ENCODE measurements at regions not wholly inside any gene's neighbourhood (a gene's known extent, or its start where the extent isn't known, plus 50 kb on each side); places are given as distances from the start of the nearest gene placed in this dataset.
"Not testable (repeated sequence)": the region's sequence is repeated elsewhere in the genome, so short reads cannot be mapped to it uniquely, and the experiment has no call there.

DNA sequence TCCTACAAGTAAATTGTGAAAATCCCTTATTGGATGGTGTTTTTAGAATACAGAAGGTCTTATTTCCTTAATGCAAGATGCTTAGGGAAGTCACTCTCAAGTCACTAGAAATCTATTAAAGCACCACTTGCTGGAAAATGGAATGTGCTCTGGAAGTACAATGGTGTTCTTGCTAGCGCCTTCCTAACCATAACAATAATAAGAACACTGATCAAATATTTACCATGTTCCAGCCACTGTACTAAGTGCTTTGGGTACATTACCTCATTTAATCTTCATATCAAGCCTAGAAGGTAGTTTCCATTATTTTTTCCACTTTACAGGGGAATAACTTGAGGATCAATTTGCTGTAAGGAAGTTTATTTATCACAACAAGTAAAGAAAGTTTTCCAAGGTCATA lies 75.1 kb downstream of the FAM72B start:
- DNase-seq (ENCODE audit: low read depth in 2 of 2): not testable (repeated sequence)

DNA sequence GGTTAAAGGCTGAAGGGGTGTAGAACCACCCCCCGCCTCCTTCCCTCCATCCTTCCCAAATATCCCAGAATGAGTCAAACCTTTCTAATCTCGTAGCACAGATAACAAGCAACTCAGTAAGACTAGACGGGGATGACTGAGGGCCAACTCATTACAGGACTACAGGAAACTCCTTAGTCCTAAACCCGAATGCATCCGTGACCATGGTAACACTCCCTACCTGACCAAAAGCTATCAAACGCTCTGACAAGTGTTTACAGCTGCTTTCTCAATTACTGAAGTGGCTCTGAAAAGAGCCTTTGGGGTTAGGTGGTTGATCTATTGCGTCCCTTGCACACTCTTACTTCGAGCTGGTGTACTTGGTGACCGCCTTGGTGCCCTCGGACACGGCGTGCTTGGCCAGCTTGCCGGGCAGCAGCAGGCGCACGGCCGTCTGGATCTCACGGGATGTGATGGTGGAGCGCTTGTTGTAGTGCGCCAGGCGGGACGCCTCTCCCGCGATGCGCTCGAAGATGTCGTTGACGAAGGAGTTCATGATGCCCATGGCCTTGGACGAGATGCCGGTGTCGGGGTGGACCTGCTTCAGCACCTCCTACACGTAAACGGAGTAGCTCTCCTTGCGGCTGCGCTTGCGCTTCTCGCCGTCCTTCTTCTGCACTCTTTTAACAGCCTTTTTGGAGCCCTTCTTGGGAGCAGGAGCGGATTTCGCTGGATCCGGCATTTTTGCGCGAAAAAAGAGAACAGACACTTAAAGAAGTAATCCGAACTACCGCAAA lies 67.4 kb downstream of the FAM72B start:
- not testable (repeated sequence) for DNase-seq (ENCODE audit: low read depth in 2 of 2)

DNA sequence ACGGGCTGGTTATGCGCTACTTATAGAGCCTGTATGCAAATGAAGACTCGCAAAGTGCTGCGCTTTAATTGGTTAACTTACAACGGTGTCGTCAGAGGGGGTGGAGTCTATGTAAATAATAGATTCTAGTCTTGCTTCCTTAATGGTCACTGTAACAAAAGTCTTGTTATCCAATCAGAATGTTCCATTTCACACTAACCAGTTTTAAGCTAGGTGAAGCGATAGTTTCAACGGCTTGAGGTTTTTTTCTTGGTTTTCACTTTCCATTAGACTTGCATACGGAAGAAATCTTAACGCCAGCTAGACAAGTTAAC lies 66.9 kb downstream of the FAM72B start:
- not testable (repeated sequence) for DNase-seq (ENCODE audit: low read depth in 2 of 2)

DNA sequence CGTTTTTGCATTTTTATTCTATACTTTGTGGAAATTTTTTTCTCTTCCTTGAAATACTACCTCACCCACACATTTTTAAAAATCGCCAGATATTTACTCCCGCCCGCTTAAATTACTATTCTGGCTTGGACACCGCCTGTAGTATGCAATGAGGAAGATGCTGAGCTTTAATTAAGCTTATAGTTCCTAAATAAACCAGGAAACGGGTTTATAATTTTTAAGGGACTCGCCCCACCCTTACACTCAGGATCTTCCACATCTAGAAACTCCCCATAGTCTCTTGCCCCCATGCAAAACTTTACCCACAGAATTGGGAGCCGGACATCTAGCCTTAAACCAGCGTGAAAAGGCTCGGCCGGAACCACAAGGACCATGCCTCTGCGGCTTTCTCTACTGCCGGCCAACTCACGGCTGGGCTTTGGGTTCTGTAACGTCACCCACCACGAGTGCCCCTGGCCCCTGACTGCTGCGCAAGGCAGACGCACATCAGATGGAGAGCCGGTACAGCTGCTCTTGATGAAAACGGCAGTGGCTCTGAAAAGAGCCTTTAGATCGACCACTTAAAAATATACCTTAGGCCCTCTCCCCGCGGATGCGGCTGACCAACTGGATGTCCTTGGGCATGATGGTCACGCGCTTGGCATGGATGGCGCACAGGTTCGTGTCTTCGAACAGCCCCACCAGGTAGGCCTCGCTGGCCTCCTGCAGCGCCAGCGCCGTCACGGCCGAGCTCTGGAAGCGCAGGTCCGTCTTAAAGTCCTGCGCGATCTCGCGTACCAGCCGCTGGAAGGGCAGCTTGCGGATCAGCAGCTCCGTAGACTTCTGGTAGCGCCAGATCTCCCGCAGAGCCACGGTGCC lies 66.3 kb downstream of the FAM72B start:
- not testable (repeated sequence) for DNase-seq (ENCODE audit: low read depth in 2 of 2)
